Stimulated activated naive CD4-positive, alpha-beta T cell treated with Interleukin-2 at 50 U/mL for 16 hours (primary cell): ENCODE measurements at regions not wholly inside any gene's neighbourhood (a gene's known extent, or its start where the extent isn't known, plus 50 kb on each side); places are given as distances from the start of the nearest gene placed in this dataset.

Experiments
- DNase-seq: peaks from one replicate; lab custom pipeline; 2025; lab: John Stamatoyannopoulos, UW

- no peak for DNase-seq
Observed at GRCh38 chr10:47077941-47078340, 166.7 kb downstream of the PTPN20 start.

DNA sequence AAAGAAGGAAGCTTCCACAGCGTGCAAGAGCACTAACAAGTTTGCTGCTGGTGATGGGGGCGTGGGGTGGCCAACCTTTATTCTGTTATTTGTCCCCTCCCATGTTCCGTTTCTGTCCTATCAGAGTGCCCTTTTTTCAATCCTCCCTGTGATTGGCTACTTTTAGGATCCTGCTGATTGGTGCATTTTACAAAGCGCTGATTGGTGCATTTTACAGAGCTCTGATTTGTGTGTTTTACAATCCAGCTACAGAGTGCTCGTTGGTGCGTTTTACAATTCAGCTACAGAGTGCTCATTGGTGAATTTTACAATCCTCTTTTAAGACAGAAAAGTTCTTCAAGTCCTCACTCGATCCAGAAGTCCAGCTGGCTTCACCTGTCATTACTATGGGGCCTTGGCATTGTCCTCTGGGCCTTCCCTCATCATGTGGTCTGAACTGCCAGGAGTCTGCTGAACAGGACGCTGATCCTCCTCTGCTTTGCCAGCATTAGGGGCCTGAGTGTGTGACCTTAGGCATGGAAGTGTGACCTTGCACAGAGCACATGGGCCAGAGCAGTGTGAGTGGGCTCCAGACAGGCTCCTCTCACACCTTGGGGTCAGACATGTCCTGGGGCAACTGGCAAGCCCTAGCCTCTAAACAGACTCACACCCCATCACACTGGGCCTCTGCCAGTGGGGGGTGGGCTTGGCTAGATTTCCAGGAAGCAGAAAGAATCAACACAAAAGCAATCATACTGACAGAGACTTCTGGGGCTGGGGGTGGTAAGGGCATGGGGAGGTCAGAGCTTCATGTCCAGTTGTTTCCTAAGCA lies 167.4 kb downstream of the PTPN20 start:
- no peak for DNase-seq

DNA sequence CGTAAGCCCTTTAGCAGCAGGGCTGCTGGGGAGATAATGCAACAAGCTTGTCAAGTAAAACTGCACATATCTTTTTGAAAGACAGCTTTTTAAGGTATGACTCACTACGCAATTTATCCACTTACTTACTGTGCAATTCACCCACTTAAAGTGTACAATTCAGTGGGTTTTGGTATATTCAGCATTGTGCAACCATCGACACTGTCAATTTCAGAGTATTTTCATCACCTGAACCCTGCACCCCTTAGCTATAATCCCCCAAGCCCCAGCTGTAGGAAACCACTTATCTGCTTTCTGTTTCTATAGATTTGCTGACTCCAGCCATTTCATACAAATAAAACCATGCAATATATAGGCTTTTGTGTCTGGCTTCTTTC lies 168.0 kb downstream of the PTPN20 start:
- DNase-seq, result no peak

DNA sequence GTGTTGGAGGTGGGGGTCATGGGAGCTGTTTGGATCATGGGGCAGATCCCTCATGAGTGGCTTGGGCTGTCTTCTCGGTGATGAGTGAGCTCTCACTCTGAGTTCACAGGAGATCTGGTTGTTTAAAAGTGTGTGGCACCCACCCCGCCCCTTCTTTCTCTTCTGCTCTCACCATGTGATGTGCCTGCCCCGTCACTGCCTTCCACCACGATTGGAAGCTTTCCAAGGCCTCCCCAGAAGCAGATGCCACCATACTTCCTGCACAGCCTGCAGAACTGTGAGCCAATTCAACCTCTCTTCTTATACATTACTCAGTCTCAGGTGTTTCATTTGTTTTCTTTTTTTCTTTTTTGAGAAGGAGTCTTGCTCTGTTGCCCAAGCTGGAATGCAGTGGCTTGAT lies 170.0 kb downstream of the PTPN20 start:
- DNase-seq, result no peak

- no peak for DNase-seq
Observed at GRCh38 chr10:47082055-47082784, 171.0 kb downstream of the PTPN20 start.

DNA sequence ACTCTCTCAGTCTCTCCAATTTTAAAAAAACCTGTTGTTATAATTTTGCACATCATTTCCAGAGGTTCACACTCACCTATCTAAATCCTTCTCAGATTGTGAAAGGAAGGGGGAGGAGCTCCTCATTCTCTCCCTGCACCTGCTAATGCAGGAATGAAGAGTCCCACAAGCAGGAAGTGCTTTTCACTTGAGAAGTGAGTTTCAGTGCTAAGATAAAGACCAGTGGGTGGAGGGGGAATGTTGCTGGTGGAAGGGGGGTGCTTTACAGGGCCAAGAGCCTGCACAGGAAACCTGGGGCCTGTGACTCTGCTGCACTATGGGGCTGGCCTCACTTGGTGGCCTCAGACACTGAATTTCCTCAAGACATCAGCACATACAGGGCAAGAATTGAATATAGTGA lies 176.4 kb downstream of the PTPN20 start:
- DNase-seq, result no peak

- DNase-seq, result no peak
Observed at GRCh38 chr10:47088656-47089354, 177.6 kb downstream of the PTPN20 start.

DNA sequence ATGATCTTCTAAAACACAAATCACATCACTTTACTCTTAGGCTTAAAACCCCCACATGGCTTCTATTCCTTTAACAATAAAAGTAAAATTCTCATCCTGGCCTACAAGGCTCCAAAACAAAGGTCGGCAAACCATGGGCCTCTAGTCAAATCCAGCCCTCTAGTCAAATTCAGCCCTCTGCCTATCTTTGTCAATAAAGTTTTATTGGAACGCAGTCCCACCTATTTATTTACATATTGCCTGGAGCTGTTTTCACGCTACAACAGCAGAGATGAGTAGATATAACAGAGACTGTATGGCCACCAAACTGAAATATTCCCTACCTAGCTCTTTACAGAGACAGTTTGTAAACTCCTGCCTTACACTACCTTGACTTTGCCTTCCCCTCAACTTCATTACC lies 178.8 kb downstream of the PTPN20 start:
- DNase-seq, result no peak

- no peak for DNase-seq
Observed at GRCh38 chr10:47090903-47091302, 179.7 kb downstream of the PTPN20 start.

DNA sequence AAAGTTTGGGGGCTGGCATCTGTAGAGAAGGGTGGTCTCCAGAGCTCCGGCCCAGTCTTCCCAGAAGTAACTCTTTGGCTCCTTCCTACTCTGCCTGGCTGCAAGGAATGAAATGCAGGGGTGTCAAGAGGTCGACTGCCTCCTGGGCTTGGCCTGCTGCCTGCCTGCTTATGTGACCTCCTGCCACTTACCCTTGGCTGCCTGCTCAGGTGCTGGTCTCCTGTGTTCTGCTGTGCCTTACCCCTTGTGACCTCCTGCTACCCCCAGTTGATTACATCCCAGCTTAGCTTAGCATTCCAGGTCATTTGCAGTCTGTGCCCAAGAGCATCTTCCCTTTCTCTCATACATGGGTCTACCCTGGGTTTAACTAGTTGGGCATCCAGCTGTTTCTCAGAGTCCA lies 180.2 kb downstream of the PTPN20 start:
- no peak for DNase-seq

GRCh38 chr10:47092376-47092775 lies 181.1 kb downstream of the PTPN20 start:
- no peak for DNase-seq

GRCh38 chr10:47092831-47093230 lies 181.6 kb downstream of the PTPN20 start:
- no peak for DNase-seq

GRCh38 chr10:47094126-47094525 lies 182.9 kb downstream of the PTPN20 start:
- DNase-seq, result no peak

DNA sequence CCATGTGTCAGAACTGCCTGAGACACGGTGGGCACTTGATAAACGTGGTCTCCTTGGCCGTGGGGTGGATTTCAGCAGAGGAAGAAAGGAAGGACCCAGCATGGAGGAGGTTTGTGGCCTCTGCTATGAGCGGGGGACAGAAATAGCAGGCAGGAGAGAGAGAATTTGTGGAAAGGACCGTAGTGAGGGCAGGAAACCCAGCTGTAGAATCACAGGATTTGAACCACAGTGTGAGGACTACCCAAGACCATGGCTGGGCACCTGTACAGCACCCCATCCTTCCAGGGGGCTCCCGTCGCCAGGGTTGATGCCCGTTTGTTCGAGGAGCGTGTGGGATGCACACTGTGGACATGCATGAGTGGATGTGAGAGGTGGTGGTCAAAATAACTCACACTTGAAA lies 183.4 kb downstream of the PTPN20 start:
- DNase-seq, result no peak

DNA sequence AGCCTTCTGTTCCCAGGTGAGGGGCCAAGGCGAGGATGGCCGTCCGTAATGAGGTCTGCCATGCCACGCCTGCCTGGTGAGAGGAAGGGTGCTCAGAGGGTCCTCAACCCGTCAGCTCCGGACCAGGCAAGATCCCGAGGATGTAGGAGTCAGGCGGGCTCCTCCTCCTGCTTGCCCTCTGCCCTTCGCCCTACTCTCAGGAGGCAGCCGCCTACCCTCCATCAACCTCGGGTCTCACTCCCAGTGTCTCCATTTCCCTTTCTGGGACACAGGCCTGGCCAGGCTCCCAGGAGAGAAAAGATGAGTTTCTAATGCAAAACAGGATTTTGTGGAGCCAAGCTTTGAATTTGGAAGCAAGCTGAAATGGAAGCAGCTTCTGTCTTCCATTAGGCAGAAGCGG lies 184.0 kb downstream of the PTPN20 start:
- DNase-seq, result no peak

- no peak for DNase-seq
Observed at GRCh38 chr10:47095848-47096612, 184.8 kb downstream of the PTPN20 start.

DNA sequence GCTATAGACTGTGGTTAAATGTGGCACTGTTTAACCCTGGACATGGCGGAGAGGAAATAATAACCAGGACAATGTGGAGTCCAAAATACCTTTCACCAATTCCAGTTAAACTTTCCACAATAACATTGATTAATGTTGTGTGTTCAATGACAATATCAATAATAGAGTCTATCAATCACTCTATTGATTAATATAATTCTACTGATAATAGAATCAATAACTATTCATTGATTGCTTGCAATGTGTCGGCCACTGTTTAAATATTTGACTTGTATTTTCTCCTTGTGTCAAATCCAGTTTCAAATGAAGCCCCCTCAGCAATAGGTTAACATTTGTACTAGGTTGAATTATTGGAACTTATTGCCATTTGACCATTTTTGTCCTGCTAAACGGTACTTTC lies 187.0 kb downstream of the PTPN20 start:
- DNase-seq, result no peak

DNA sequence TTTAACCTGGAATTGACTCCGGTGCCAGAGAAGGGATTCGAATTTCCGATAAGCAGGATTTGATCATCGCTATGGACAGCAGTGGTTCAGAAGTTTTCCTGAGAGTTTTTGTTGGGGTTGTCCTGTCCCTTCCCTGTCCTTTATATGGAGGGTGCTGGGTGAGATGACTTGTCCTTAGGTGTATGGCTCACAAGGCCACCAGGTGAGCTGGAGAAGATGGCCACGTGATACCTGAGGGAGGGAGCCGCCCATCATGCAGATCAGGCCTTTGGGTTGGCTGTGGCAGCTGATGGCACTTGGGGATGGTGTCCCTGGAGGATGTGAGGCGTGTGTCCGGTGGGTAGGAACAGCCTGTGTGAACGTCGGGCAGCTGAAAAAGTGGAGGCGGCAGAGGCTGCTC lies 187.7 kb downstream of the PTPN20 start:
- DNase-seq, result no peak

GRCh38 chr10:47099474-47099873 lies 188.2 kb downstream of the PTPN20 start:
- no peak for DNase-seq

GRCh38 chr10:47101196-47101595 lies 190.0 kb downstream of the PTPN20 start:
- DNase-seq, result no peak

DNA sequence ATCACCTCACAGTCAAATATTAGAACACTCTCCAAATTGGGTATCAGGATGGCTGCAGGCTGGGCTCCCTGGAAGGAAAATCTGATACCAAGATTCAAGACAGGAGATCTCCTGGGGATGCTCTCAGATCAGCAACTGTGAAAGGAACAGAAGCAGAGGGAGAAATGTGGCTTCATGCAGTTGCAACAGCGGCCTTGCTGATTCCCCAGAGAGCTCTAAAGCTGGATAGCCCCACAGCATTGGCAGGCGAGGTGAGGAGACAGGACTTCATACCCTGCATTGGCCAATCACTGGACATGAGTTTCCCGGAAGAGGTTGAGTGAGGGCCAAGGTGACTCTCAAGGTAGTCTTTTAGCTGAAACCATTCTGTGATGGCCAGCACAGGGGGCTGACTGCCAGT lies 190.6 kb downstream of the PTPN20 start:
- DNase-seq, result no peak

DNA sequence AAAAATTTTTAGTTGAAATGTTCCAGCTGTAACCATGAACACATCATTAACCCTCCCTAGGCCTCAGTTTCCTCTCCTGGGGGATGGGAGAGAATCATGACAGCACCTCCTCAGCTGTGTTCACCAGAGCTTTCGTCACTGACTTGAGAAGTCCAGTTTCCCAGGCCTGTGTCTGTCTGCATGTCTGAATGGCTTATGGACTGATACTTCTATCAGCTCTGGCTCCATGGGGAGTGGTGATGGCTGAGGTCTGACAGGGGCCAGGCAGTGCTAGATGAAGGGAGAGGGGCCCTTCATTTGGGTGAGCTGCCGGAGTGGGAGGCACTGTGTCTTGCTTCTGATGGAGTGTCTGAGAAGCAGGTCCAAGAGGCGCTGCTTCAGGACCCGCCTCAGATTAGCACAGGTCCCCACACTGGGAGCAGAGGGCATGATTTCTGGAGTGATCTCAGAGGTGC lies 192.9 kb downstream of the PTPN20 start:
- DNase-seq, result no peak
